ENCODE measurements at regions not wholly inside any gene's neighbourhood (a gene's known extent, or its start where the extent isn't known, plus 50 kb on each side); places are given as distances from the start of the nearest gene placed in this dataset.

GRCh38 chr15:62495670-62496614 is 330.9 kb upstream of the C2CD4B start:
- TF ChIP-seq ZFX (IDR thresholded peaks at IDR 0.05) (no peak), CTCF (conservative IDR thresholded peaks at IDR 0.05) (no peak)
- H3K27ac ChIP-seq = no peak overlapping the region

GRCh38 chr15:62497356-62497755 is 332.3 kb upstream of the C2CD4B start:
- no peak overlapping the region for H3K27ac ChIP-seq
- TF ChIP-seq ZFX (IDR thresholded peaks at IDR 0.05) (no peak), CTCF (conservative IDR thresholded peaks at IDR 0.05) (no peak)

DNA sequence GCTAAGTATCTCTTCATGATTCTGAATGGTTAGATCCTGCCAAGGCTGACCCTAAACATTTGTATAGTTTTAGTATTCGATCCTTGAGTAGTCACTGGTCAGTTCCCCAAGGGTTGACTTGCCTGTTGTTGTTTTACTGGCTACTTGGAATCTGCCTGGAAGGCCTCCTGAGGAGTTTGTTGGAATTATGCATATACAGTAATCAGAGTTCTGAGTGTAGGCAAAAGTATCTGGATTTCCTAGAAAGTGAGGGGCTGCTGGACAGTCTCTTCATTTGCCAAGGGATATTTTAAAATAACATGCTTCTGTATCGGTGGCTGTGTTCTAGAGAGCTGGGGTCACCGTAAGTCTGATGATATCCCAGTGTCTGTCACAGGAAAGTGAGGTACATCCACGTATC is 333.2 kb upstream of the C2CD4B start:
- no peak for TF ChIP-seq ZFX (IDR thresholded peaks at IDR 0.05)
- no peak for TF ChIP-seq CTCF (conservative IDR thresholded peaks at IDR 0.05)
- no peak overlapping the region for H3K27ac ChIP-seq

DNA sequence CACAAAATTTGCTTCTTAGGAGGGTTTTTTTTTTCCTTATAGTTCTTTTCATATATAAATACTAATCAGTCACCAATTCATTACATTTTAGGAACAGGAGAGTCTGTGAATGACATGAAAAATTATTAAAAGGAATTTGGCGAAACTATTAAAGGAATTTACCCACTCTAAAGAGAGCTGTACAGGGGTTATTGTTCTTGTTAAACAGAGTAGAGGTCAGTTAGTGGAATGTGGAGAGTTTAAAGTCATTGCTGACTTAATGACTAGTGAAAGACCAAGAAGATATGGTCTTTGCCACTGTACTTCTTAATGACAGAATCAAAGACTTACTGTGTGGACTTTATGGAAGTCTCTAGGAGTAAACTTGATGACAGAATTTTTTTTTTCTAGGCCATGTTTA is 333.6 kb upstream of the C2CD4B start:
- TF ChIP-seq ZFX (IDR thresholded peaks at IDR 0.05) (no peak), CTCF (conservative IDR thresholded peaks at IDR 0.05) (no peak)
- H3K27ac ChIP-seq = no peak overlapping the region

DNA sequence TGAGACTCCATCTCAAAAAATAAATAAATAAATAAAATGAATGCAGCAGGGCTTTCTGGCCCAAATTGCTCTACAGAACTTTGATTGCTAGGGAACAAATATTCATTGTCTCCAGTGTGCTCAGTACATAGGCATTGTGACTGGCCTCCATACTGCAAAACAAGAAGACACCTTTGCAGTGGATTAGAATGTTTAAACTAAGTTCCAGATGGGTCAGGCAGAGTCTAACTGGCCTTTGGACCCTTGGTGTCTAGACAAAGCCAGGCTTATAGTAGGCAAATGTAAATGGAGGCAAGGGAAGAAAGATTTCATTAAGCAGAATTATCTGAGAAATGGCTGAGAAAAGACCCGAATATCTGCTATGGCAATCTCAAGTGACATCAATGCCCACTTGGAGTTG is 335.2 kb upstream of the C2CD4B start:
- H3K27ac ChIP-seq = no peak overlapping the region
- TF ChIP-seq CTCF (conservative IDR thresholded peaks at IDR 0.05) (no peak), ZFX (IDR thresholded peaks at IDR 0.05) (no peak)

GRCh38 chr15:62502451-62502850 is 337.4 kb upstream of the C2CD4B start:
- TF ChIP-seq ZFX (IDR thresholded peaks at IDR 0.05) (no peak), CTCF (conservative IDR thresholded peaks at IDR 0.05) (no peak)
- H3K27ac ChIP-seq = no peak overlapping the region

GRCh38 chr15:62503451-62503850 is 338.4 kb upstream of the C2CD4B start:
- TF ChIP-seq ZFX (IDR thresholded peaks at IDR 0.05) (no peak), CTCF (conservative IDR thresholded peaks at IDR 0.05) (no peak)

More at GRCh38 chr15:62503451-62503850, 338.4 kb upstream of the C2CD4B start:
- no peak overlapping the region for H3K27ac ChIP-seq
